Ishikawa (cell line): ENCODE measurements at regions not wholly inside any gene's neighbourhood (a gene's known extent, or its start where the extent isn't known, plus 50 kb on each side); places are given as distances from the start of the nearest gene placed in this dataset.

Source experiments
- CREB1 ChIP-seq: IDR thresholded peaks from 2 replicates; pipeline ENCODE4 v1.6.1; 2012; ENCODE audit warnings: low read depth
- EP300 ChIP-seq: IDR thresholded peaks from 2 replicates; pipeline ENCODE4 v1.6.1; 2012; ENCODE audit warnings: borderline replicate concordance
- USF1 ChIP-seq: IDR thresholded peaks from 2 replicates; pipeline ENCODE4 v1.6.1; 2012

GRCh38 chr1:172732427-172732826 lies 73.5 kb downstream of the FASLG start:
- TF ChIP-seq USF1 (no peak), EP300 (no peak), CREB1 (no peak)
